22Rv1 (cell line): ENCODE measurements at regions not wholly inside any gene's neighbourhood (a gene's known extent, or its start where the extent isn't known, plus 50 kb on each side); places are given as distances from the start of the nearest gene placed in this dataset.

Experiments
- ZFX ChIP-seq: fragments of 450-650 bp; IDR thresholded peaks from 2 replicates; pipeline ENCODE4 v1.6.1; 2017; ENCODE audit warnings: antibody characterized with exemption, borderline replicate concordance
- TF ChIP-seq, protein P1 (sequence below): fragments of 450-650 bp; IDR thresholded peaks from 2 replicates; pipeline ENCODE4 v1.5.1; 2017; ENCODE audit warnings: mild to moderate bottlenecking

- TF ChIP-seq, protein P1, sequence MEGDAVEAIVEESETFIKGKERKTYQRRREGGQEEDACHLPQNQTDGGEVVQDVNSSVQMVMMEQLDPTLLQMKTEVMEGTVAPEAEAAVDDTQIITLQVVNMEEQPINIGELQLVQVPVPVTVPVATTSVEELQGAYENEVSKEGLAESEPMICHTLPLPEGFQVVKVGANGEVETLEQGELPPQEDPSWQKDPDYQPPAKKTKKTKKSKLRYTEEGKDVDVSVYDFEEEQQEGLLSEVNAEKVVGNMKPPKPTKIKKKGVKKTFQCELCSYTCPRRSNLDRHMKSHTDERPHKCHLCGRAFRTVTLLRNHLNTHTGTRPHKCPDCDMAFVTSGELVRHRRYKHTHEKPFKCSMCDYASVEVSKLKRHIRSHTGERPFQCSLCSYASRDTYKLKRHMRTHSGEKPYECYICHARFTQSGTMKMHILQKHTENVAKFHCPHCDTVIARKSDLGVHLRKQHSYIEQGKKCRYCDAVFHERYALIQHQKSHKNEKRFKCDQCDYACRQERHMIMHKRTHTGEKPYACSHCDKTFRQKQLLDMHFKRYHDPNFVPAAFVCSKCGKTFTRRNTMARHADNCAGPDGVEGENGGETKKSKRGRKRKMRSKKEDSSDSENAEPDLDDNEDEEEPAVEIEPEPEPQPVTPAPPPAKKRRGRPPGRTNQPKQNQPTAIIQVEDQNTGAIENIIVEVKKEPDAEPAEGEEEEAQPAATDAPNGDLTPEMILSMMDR, result no peak
- no peak for TF ChIP-seq ZFX
These were observed 120.7 kb upstream of the TMPRSS15 start for GRCh38 chr21:18524097-18524880.
